ENCODE measurements at regions not wholly inside any gene's neighbourhood (a gene's known extent, or its start where the extent isn't known, plus 50 kb on each side); places are given as distances from the start of the nearest gene placed in this dataset.

DNA sequence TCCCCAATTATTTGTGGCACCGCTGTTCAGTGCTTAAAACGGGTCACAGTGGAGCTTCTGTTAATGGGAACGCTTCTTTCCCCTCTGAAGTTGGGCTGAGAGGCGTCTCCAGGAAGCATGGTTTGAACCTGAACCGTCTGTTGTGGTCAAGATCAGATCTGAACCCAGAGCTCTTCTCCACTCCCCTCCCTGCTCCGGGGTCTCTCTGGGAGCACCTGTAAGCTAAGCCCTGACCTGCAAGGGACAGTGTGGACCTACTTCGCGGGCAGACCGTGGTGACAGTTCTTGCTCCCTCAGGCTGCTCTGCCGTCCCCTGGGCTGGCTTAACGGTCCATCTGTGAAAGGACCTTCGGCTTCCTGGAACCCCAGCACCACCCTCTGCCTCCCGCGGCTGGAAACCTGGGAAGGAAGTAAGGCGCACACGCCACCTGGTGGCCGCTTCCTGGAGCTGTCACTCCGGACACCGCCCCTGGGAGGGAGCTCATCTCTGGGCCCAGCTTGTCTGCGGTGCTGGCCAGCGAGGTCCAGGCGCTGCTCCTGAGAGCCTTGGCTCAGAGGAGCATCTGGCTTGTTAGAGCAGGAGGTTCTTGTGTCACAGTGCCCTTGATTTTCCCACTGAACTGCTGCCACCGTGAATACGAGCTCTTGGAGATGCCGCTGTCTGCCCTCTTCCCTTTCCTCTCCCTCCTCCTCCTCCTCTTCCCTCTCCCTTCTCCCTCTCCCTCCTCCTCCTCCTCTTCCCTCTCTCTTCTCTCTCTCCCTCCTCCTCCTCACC lies 518.5 kb upstream of the EEF2KMT start:
- peak; percentile 3 for DNase-seq

DNA sequence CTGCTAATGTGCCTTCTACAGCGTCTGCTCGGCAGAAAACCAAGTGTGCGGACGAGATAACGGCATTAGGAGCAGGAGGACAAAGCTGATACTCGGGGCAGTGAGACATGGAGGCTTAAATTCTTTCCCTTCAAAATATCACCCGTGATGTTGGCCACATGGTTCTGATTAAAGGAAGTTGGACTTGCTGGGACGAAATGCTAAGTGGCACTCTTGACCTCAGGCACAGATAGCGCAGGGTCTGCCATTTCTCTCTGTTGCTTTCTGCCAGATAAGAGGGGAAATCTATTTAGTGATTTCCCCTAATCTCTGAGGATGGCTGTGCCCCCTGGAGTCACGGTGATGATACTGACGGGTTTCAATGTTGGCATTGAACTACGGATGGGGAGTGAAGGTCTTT lies 509.6 kb upstream of the EEF2KMT start:
- no peak for DNase-seq

DNA sequence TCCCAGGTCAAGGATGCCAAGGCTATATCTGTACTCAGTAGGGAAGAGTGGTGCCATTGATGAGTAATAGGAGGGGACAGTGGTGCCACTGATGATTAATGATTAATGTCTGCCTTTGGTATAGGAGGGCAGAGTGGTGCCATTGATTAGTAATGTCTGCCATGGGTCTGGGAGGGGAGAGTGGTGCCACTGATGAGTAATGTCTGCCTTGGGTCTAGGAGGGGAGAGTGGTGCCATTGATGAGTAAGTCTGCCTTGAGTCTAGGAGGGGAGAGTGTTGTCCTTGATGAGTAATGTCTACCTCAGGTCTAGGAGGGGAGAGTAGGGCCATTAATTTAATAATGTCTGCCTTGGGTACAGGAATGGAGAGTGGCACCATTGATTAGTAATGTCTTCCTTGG lies 507.8 kb upstream of the EEF2KMT start:
- no peak for DNase-seq

DNA sequence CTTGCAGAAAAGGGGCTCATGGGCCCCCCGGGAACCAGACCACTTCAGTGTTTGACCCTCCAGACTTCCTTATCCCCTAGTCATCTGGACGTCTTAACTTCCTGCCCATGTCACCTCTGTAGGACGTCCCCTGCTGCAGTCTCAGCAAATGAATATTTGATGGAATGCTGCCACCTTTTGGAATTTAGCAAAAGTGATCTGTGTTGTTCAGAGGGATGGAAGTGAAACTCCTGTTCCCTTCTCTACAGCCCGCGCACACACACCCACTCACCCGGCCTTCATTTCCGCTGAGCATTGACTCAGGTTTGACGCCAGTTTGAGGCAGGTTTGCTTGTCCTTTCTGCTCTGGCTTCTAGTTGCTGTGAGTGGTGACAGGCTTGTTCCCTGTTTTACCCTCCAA lies 507.2 kb upstream of the EEF2KMT start:
- DNase-seq: peak; percentile 1

DNA sequence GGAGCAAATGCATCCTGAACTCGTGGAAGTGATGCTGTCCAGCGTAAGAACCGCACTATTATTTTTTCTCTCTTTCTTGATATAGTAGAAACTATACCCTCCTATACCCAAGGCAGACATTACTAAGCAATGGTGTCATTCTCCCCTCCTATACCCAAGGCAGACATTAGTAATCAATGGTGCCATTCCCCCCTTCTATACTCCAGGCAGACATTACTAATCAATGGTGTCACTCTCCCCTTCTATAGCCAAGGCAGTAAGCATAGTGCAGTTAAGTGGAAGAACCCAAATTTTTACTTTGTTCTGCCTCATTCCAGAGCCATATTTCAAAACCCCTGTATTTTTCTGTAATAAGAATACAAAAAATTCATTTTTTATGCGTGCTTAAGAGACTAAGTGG lies 506.2 kb upstream of the EEF2KMT start:
- DNase-seq: no peak

DNA sequence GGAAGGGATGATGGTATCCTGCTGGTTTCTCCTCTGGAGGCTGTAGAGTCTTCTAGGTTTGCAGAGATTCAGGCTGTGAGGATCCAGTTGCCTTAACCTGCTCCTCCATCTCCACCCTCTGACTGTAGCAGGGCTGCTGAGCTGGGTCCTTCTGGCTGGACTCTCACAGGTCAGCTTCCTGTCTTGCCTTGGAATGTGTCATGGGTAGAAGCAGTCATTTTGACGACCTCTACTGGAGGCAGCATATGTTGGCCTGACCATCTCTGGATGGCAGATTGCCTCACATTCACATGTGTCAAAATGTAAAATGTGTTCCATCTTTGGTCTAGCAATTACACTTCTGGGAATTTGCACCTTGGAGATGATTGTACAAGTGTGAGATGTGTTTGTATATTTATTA lies 504.4 kb upstream of the EEF2KMT start:
- no peak for DNase-seq

DNA sequence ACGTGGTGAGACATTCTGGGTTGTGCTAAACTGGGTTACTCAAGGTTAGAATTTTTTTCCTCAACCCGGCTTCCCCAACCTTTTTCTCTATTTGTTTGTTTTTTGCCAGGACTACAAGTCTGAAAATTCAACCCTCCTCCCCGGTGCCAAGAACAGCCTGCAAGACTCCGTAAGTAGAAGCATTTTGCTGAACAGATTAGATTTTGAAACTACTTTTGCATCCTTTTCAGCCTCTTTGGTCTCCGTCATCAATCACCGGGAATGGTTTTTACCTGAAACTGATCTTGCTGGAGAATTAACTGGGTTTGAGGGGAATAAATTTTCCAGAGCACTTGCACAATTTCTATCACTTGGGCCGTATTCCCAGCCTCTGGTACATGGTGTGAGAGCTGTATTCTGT lies 501.2 kb upstream of the EEF2KMT start:
- DNase-seq: no peak

DNA sequence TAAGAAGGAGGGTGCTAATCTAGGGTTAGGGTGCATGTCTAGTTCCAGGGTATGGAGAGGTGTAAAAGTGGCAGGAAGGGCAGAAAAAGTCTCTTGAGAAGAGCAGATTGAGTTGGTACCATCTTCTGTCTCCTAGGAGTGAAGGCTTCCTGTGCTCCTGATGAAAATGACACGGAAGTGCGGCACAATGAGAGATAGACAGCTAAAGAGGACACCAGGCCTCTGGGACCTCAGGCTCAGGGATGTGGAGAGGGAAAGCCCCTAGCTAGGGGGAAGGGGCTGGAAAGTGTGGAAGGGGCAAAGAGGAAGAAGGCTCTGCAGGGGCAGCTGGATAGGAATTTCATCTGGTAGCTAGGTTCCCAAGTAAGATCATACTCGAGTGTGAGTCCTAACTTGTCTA lies 498.3 kb upstream of the EEF2KMT start:
- DNase-seq: no peak

DNA sequence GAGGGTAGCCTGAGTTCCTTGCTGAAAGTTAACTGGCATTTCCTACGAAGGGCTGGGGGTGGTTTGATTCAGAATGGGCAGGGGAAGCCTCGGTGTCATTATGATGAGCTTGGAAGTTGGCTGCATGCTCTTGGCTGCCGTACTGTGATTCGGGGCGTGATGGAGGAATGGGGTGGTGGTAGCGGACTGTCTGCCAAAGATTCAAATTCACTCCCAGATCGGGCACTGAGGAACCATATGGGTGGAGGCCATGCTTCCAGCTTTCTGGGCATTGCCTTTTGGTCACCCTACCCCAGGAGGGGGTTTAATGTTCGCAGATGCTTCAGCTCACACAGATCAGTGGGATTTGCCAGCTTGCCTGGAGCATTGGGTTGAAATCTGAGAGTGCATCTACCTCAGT lies 492.8 kb upstream of the EEF2KMT start:
- DNase-seq: no peak

DNA sequence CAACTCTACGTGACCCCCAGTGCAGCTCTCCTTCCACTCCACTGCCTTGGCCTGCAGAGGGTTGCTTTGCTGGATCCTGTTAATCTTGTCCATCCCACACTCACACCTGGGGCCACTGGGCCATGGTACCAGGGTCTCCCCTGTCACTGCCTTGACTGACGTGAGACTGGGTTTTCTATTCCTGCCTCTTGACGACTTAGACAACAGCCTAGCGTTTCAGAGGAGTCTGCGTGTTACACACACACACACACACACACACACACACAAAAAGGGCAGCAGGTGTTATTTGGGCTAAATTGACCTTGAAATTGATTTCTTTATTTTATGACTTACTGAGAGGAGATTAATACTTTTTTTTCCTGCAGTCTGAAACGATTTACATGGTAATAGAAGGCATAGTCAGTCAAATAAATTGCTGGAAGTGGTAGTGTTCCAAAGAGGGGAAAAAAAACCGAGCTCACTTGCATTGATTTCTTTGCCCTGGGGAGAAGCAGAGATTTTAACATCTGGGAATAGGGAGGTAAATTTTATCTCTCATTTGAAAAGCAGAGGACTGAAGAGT lies 492.3 kb upstream of the EEF2KMT start:
- DNase-seq: no peak

DNA sequence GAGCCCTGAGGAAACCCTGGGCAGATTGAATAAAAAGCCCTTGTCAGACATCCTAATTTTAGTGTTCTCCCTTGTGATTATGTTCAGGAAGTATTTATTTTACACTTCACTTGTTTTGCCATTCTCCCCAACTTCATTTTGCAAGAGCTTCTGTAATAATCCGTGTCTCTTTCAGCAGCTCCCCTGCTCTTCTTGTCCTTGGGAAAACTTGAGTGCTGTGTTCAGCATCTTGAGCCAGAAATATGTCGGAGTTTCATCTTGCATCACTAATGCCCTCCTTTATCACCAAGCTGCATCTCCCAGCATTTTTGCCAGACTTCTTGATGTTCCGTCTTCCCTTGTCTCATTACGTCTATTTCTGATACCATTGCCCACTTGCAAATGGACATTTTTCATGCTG lies 486.5 kb upstream of the EEF2KMT start:
- DNase-seq: no peak

DNA sequence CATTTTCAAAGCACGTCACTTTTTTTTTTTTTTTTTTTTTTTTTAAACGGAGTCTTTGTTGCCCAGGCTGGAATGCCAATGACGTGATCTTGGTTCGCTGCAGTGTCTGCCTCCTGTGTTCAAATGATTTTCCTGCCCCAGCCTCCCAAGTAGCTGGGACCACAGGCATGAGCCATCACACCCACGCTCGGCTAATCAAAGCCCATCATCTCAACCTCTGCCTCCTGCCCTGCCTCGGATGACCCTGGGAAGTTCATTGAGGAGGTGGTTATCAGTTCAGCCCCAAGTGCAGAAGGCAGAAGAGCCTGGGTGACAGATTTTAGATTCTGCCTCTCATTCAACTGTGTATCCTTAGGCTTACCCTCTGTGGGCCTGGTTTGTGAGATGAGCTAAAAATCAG lies 484.9 kb upstream of the EEF2KMT start:
- no peak for DNase-seq

DNA sequence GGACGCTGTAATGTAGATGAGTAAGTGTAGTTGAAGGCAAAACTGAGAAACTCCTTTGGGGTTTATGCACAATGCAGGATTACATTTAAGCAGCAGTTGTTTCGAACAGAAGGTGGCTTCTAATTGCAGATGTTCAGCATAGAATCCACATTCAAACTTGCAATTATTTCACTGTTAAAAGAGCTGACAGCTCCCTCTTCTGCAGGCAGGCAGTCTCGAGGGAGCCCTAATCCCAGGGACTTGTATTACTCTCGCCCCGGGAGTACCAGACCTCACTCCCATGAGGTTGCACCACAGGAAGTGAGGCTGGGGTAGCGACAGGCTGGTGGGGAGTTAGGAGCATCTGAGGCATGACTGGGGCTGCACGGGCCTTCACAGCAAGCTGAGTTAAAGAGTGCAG lies 484.3 kb upstream of the EEF2KMT start:
- no peak for DNase-seq

DNA sequence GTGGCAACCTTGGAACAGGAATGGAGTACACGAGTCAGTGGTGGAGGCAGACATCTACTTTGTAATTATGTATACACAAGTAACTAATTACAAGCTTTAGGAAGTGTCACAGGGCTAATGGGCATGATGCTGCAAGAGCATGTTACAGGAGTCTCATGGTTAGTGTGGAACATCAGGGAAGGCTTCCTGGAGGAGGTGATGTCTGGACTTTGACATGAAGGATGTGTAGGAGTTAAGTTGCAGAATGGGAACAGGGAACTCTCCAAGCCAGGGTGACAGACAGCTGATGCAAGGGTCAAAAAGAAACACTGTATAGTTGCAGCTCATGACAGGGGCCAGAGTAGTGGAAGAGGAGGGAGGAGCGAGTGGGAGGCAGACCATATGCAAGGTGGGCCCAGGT lies 483.8 kb upstream of the EEF2KMT start:
- no peak for DNase-seq

DNA sequence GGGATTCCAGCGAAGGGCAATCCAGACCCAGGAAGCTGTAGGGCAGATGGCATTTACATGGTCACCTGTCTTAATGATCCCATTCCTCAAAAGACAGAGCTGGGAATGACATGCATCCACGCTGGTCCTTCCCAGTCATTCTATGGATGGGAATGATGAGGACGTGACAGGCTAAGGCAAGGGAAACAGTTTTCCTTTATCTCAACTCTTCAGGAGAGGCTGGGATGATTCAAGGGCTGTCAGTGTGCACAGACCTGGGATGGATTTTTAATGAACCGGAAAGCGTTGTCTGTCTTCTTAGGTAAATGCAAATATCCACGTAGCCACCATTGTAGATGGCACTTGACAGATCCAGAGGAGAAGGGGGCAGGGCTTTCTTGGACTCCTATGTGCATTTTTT lies 483.2 kb upstream of the EEF2KMT start:
- DNase-seq: no peak

DNA sequence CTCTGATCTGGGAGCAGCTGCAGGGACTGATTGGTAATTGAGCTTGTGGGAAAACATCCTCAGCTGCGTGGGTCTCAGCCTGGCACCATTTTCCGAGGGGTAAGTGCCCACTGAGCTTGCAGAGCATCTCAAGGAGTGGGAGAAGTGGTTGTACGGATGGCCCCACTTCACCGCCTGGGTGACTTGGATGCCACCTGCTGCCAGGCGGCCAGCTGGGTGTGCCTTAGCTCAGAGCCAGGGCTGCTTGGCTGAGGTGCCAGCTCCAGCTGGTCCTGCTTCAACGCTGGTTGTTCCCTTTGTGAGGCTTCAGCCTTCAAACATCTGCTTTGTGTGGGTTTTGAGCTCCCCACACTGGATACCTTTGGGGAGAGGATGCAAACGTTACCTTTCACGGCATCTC lies 482.7 kb upstream of the EEF2KMT start:
- DNase-seq: no peak

DNA sequence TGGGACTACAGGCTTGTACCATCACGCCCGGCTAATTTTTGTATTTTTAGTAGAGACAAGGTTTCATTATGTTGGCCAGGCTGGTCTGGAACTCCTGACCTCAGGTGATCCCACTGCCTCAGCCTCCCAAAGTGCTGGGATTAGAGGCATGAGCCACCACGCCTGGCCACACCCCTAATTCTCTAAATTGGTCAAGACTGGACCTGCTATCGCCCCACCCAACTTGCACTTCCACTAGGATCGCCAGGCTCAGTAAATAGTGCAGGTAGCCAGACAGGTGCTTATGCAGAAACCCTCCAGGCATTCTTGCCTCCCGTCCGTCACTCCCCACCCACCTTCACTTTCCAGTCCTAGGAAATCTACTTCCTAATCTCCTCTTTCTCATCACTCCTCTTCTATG lies 481.4 kb upstream of the EEF2KMT start:
- DNase-seq: no peak

DNA sequence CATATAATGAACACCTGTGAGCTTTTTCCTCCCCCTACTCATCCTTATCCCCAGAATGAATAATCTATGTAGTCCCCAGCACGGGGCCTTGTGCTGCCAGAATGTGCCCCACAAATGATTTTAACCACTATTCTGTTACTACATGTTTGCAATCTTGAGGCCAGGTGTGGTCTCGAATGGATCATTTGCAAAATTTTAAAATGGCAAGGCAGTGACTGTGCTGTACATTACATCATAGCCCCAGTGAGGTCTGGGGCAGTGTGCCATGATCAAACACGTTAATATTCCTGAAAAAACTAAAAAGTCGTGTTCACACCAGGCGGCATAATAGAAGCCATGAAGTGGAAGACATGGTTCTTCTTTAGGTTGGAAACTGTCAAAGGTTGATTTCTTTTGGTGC lies 479.9 kb upstream of the EEF2KMT start:
- no peak for DNase-seq

DNA sequence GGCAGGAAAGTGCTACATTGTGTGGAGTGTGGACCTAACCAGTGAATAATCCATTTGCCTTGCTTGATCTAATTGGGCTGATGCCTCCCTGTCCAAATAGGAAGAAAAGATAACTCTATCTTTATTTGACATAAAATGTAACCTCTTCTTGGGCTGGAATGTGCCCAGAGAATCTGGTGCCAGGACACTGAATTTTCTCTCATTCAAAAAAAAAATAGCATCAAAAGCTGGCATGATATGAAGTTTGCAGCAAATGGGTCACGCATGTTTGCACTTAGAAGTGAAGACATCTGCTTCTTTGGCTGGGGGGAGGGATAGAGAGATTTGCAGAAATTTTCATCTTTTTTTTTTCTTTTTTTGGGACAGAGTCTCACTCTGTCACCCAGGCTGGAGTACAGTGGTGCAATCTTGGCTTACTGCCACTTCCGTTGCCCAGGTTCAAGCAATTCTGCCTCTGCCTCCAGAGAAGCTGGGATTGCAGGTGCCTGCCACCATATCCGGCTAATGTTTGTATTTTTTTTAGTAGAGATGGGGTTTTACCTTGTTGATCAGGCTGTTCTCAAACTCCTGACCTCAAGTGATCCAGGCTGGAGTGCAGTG lies 478.2 kb upstream of the EEF2KMT start:
- no peak for DNase-seq

DNA sequence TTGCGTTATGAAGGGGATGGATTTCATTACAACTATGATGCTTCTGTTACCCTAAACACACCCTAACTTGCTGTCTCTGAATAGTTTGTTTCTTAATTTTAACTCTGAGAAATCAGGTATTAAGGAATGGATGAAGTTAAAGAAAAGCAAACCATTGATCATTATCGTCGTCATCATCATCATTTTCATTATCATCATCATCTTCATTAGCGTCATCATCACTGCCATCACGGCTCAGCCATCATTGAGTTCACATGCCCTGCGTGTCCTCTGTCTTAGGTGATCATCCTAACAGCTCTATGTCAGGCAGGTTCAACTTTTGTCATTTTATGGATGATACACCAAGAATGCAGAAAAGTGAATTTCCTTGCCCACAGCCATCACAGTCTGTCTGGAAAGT lies 477.5 kb upstream of the EEF2KMT start:
- DNase-seq: no peak

DNA sequence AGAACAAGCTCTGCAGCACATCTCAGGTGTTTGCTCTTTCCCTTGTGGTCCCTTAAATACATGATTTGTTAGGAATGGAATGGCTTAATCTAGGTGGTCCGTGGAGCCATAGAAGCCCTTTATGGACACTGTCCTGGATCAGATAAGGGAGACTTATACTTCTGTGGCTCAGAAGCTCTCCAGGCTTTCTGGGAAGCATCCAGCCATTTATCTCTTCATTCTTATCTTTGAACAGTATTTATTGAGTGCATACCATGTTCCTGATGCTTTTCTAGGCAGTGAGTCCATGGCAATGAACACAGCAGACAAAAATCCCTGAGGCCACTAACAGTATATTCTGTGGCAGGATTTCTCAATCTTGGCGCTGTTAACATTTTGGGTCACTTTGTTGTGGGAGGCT lies 474.5 kb upstream of the EEF2KMT start:
- DNase-seq: no peak

DNA sequence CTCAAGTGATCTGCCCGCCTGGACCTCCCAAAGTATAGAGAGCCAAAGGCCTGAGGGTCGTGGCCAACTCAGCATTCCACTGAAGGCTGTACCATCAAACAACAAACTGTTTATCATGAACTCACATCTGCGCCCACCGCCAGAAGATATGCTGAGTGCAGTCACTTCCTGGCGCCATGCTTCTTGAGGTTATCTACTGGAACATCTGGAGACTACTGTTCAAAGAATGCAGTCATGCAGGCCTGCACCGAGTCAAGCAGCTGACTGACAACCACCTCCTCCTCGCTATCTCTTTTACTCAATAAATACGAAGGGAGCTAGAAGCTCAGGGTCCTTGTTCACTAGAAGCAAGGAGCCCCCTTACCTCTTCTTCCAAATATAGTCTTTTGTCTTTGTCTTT lies 473.9 kb upstream of the EEF2KMT start:
- DNase-seq: no peak

DNA sequence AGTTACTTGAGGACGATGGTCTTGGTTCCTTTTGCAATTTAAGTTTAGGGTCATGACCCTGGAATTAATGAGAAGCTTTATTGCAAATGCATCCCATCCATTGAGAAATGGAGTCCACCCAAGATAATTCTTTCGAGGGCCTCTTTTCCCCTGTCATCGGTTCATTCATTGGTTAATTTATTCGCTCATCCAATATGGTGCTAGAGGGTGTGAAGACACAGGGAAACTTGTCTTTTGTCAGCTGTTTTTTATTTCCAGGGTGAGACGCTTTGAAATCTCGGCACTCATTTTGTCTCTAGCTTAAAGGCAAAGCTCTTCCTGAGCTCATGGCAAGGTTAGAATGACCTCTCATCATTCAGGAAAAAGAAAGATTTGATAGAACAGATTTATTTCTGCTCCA lies 464.2 kb upstream of the EEF2KMT start:
- DNase-seq: no peak

DNA sequence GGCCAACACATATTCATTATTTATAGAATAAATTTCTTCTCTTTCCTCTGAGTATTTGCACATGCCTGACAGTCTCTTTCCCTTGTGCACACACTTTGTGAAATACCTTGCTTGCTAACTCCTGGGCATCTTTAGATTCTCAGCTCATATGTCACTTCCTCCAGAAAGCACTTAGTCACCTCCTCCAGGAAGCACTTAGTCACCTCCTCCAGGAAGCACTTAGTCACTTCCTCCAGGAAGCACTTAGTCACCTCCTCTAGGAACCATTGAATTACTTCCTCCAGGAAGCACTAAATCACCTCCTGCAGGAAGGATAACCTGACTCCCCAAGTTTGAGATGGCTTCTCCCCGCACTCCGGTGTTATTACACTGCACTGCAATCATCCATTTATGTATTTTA lies 462.5 kb upstream of the EEF2KMT start:
- no peak for DNase-seq

DNA sequence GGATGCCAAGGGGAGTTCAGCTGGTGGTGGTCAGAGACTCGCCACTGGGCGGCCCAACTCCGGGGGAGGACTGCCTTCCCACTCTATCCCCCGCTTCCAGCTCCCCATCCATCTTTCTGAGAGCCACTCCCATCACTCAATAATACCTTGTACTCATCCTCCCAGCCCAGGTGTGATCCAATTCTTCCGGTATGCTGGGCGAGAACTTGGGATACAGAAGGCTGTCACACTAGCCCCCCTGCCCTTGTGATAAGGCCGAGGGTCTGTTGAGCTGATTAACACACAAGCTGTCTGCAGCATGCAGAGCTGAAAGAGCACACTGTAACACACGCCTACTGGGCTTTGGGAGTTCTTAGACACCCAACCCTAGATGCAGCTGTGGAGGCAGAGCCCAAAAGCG lies 460.4 kb upstream of the EEF2KMT start:
- DNase-seq: no peak
